Upper lobe of right lung (tissue), 1 donor: ENCODE measurements at regions not wholly inside any gene's neighbourhood (a gene's known extent, or its start where the extent isn't known, plus 50 kb on each side); places are given as distances from the start of the nearest gene placed in this dataset.

Experiments used
- ATAC-seq: fragments of 200-7000 bp; cut with Tn5 transposase; one replicate; pipeline ENCODE4 v1.9.1; 2020; ENCODE audit warnings: mild to moderate bottlenecking, moderate library complexity
- DNase-seq: peaks from one replicate; pipeline ENCODE4 v3.0.0-alpha.2; 2020
- H3K27ac ChIP-seq: fragments of 200-600 bp; one replicate; pipeline ENCODE4 v1.8.0; 2022
- H3K27me3 ChIP-seq: fragments of 200-600 bp; one replicate; pipeline ENCODE4 v1.8.0; 2022; ENCODE audit warnings: mild to moderate bottlenecking
- H3K36me3 ChIP-seq: fragments of 200-600 bp; one replicate; pipeline ENCODE4 v1.8.0; 2022
- H3K4me1 ChIP-seq: fragments of 200-600 bp; one replicate; pipeline ENCODE4 v1.8.0; 2022
- H3K4me3 ChIP-seq: fragments of 200-600 bp; one replicate; pipeline ENCODE4 v1.8.0; 2022; ENCODE audit warnings: mild to moderate bottlenecking
- H3K9me3 ChIP-seq: fragments of 200-600 bp; one replicate; pipeline ENCODE4 v1.8.0; 2022
- CTCF ChIP-seq: fragments of 200-600 bp; IDR thresholded peaks from one replicate; pipeline ENCODE4 v1.8.0; 2022; ENCODE audit warnings: antibody characterized with exemption
- intact Hi-C: fragments of 100-400 bp; cut with DNase I; formaldehyde crosslinking; loops from one replicate; pipeline ENCODE4 v1.11.0; 2022
- donor health status: DM: no; HTN: yes; CAD: no; lungs with severe emphysema.

DNA sequence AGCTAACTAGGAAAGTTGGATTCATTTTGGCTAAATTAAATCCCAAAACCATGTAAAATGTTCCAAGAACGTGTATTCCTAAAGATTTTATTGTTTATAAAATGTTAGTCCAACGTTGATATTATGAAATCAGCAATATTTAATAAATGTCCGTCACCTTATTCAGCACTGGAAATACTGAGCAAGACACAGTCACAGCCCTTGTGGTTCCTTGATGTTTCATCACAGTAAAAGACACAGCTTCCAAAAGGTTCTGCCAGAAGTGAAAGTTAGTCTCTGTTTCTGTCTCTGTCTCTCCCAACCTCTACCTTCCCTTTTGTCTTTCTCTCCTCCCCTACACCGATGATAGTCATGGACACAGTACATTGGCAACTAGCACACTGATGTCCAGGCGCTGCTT, 82.2 kb upstream of the BOC start:
- DNase-seq (no peak), ATAC-seq (no peak)
- Histone ChIP-seq H3K36me3 (no peaks in the 10 kb centered on the region), H3K27me3 (no peaks in the 10 kb centered on the region), H3K27ac (no peak overlapping the region), H3K4me1 (no peaks in the 10 kb centered on the region), H3K9me3 (no peaks in the 10 kb centered on the region), H3K4me3 (no peak overlapping the region)
- no peak for TF ChIP-seq CTCF
- intact Hi-C loops, result no loop called here

DNA sequence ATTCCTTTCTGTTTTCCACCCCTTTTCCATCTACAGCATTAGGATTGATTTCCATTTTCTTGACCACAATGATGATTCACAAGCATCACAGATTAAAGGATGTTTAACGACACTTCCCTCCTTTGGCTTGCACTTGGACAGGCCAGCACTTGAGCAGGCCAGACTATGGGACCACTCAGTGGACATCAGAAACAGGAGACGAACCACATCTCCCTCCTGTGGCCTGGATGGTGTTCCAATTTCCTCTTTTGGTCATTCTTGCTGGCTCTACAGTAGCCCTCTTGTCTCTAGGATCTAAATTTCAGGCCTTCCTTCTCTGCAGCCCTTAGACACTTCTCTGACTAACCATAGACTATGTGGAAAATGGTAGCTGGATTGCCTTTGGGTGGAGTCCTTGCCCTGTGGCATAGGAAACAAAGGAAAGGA, 78.8 kb upstream of the BOC start:
- Histone ChIP-seq H3K27ac (no peak overlapping the region), H3K36me3 (no peaks in the 10 kb centered on the region), H3K9me3 (no peaks in the 10 kb centered on the region), H3K27me3 (no peaks in the 10 kb centered on the region), H3K4me1 (no peaks in the 10 kb centered on the region), H3K4me3 (no peak overlapping the region)
- intact Hi-C loops, result no loop called here
- TF ChIP-seq CTCF, result no peak
- ATAC-seq (no peak), DNase-seq (no peak)

GRCh38 chr3:113133140-113133539, 78.2 kb upstream of the BOC start:
- TF ChIP-seq CTCF, result no peak
- no peak for ATAC-seq

GRCh38 chr3:113136071-113136470, 75.3 kb upstream of the BOC start:
- ATAC-seq (no peak), DNase-seq (no peak)
- H3K4me1 ChIP-seq, result no peaks in the 10 kb centered on the region
- intact Hi-C loops, result loop anchor here (5.0 kb wide), 1 partner anchor 151 kb away; no protein-coding TSS in a partner anchor
- H3K36me3 ChIP-seq, result no peaks in the 10 kb centered on the region
- H3K27me3 ChIP-seq, result no peaks in the 10 kb centered on the region
- peak; percentile 51 for TF ChIP-seq CTCF
- no peaks in the 10 kb centered on the region for H3K9me3 ChIP-seq
- no peak overlapping the region for H3K27ac ChIP-seq
- H3K4me3 ChIP-seq, result no peak overlapping the region

More at GRCh38 chr3:113133140-113133539, 78.2 kb upstream of the BOC start:
- intact Hi-C loops, result no loop called here
- Histone ChIP-seq H3K27ac (no peak overlapping the region), H3K27me3 (no peaks in the 10 kb centered on the region), H3K4me1 (no peaks in the 10 kb centered on the region), H3K36me3 (no peaks in the 10 kb centered on the region), H3K4me3 (no peak overlapping the region), H3K9me3 (no peaks in the 10 kb centered on the region)
- no peak for DNase-seq

GRCh38 chr3:113136544-113136943, 74.8 kb upstream of the BOC start:
- no peak for DNase-seq
- Histone ChIP-seq H3K27ac (no peak overlapping the region), H3K27me3 (no peaks in the 10 kb centered on the region), H3K4me3 (no peak overlapping the region), H3K36me3 (no peaks in the 10 kb centered on the region), H3K4me1 (no peaks in the 10 kb centered on the region), H3K9me3 (no peaks in the 10 kb centered on the region)
- TF ChIP-seq CTCF, result no peak
- intact Hi-C loops, result loop anchor here (5.0 kb wide), 1 partner anchor 151 kb away; no protein-coding TSS in a partner anchor
- ATAC-seq, result no peak
